HG03565 (cell line): ENCODE measurements at regions not wholly inside any gene's neighbourhood (a gene's known extent, or its start where the extent isn't known, plus 50 kb on each side); places are given as distances from the start of the nearest gene placed in this dataset.

ENCODE experiments used
- ATAC-seq: cut with Tn5 transposase; IDR thresholded peaks from one replicate; pipeline ENCODE4 v1.9.1; 2021; ENCODE audit warnings: mild to moderate bottlenecking, moderate library complexity; ENCODE audit not compliant: unreplicated experiment

DNA sequence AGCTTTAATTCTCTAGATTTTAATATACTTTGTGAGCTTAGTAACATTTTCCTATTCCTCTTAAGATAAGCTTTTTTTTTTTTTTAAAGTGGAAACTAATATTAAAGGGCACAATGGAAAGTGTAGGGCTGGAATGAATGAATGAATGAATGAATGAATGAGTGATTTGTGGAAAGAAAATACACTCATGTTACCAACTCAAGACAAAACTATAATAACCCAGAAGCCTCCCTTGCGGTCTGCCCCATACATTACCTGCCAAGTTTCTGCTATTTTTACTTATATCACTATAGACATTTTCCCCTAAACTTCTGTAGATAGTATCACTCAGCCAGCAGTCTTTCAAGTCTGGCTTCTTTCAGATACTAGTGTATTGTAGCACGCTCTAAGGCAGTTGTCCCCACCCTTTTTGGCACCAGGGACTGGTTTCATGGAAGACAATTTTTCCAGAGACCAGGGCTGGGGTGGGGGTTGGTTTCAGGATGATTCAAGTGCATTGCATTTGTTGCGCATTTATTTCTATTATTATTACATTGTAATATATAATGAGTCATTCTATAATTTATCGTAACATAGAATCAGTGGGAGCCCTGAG lies 932.2 kb downstream of the TBC1D22A start:
- no peak for ATAC-seq

DNA sequence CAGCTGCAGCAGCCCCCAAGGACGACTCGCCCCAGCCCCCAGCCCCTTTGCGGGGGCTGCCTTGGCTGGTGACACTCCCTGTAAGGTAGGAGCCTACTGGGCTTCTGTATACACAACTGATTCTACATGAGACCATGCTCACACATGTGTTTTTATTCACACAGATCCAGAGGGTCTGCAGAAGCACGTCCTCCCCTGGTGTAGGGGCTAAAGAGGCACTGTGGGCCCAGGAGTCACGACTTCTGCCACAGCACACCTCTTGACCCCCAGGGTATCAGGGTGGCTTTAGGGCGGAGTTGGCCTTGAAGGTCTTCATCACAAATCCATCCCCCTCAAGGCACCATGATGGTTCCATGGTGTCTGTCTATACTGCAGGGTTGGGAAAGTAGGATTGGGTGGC lies 931.2 kb downstream of the TBC1D22A start:
- no peak for ATAC-seq

DNA sequence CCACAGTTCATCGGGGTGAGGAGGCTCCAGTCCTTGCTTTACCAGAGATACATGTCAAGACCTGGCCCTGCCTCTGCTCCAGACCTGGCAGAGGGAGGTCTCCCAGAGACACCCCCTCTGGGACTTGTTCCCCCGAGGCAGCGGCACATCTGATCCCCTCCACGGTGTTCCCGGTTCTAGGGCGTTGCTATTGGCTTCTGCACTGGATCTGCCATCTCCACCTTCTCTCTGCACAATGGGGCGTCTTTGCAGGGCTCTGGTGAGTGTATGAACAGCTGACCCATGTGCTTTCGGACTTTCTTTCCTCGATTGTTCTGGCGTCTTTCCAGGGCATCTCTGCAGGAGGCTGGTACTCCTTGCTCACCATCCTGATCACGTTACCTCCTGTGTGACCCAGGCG lies 930.4 kb downstream of the TBC1D22A start:
- ATAC-seq = no peak

DNA sequence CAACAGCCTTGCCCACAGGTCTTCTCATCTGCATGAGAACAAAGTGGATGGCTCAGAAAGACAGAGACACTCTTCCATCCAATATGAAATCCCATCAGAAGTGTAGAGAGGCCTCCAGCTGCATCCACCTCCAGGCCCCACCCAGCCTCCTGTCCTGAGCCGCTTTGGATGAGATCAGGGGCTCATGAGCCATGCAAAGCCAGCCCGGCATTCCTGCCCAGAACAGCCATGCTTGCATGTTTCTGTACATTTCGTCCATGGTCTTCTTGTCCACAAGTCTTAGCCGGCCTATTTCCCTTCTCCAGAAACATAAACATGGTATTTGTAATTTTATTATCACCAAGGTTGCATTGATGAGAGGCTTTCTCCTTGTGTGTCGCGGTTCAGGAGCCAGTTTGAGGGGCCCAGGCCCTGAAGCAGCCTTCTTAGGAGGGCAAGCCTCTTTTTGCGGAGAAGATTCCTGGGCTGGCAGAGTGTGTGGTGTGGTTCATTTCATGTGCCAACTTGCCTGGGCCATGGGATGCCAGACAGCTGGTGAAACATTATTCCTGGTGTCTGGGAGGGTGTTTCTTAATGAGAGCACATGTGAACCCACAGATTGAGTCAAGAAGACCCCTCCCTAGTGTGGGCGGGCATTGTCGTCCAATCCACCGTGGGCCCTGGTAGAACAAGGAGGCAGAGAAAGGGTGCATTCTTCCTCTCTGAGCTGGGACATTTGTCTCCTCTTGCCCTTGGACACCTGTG lies 928.9 kb downstream of the TBC1D22A start:
- no peak for ATAC-seq

DNA sequence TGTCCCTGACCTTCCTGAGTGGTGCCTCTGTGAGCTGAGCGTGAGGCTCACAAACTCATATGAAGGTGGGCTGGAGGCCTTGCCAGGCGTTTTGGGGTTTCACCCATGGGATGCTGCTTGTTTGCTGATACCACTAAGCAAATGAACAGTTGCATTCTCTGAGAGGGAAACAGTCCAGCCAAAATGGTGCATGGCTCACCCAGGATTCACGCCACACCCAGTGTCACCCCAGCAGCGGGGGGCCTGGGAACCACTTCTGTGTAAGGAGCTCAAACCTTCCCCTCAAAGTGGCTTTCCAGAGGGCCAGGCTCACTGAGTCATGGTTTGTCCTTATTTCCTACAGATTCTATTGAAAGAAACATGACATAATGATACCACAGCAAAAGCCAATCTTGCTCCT lies 928.1 kb downstream of the TBC1D22A start:
- no peak for ATAC-seq

DNA sequence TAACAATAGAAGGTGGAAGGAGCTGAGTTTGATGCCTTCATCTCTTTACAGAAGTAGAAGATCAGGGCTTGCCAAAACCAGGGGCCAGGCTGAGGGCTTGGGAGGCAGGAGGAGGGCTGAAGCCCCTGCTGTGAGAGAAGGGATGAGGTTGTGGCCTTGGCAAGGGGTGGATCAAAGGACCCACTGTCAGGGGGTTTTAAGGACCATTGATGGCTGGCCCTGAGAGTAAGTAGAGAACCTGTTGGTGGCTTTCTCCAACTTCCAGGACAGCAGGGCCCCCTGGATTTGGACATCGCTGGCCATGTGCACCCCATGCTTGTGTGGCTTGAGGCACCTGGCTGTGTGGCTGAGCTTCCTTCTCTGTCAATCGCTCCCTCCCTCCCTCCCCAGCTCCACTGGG lies 927.7 kb downstream of the TBC1D22A start:
- ATAC-seq = no peak

DNA sequence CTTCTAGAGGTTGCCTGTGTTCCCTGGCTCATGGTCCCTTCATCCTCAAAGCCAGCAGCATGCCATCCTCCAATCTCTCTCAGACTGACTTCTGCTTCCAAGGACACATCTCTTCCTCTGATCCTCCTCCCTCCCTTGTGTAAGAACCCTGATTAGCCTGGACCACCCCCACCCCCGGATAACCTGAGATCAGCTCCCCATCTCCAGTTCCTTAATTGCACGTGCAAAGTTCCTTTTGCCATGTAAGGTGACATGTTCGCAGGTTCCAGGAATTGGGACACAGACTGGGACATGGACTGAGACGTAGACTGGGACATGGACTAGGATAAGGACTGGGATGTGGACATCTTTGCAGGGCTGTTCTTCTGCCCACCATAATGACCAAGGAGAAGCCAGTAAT lies 925.3 kb downstream of the TBC1D22A start:
- no peak for ATAC-seq

DNA sequence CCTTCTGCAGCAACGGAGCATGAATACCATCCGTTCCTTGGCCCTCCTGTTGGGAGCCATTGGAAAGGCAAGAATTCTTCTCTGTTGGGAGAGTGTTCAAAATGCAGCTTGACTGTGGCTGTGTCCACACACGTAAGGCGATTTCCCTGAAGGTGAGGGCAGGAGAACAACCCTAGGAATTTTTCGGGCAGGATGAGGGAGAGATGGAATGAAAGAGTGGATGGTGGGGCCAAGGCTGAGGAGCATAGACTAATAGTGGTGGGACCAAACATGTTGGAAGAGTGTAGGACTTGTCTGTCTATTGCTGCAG lies 924.9 kb downstream of the TBC1D22A start:
- ATAC-seq = no peak

DNA sequence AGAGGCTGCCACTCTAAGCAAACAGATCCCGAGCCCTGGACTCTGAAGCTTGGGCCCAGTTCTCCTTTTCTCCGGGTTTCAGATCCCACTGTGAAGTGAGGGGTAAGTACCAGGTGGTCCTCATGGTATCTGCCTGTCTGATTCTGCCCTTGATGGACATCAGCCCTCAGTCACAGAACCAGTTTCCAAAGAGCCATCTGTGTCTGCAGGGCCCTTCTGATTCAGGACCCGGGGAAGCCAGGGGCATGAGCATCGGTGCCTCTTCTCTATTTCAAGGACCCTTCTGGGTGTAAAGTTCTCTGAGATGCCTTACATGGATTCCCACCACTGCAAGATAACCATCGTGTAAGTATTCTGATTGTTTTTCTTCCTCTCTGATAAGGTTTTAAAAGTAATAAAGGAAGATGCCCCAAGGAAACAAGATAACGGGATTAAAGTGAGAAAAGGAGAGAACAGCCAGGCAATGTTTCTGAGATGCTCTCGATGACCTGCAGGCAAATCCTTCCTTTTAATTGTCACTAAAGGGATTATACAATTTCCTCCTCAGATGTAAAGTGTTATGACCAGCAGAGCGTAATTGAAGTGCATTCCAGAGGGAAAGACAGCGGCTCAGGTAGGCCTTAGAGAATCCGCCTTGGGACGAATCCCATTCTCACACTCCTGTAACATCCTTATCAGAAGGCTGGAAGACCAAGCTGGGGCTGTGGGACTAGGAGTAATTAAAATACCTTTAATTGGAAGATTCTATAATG lies 924.3 kb downstream of the TBC1D22A start:
- ATAC-seq = no peak

DNA sequence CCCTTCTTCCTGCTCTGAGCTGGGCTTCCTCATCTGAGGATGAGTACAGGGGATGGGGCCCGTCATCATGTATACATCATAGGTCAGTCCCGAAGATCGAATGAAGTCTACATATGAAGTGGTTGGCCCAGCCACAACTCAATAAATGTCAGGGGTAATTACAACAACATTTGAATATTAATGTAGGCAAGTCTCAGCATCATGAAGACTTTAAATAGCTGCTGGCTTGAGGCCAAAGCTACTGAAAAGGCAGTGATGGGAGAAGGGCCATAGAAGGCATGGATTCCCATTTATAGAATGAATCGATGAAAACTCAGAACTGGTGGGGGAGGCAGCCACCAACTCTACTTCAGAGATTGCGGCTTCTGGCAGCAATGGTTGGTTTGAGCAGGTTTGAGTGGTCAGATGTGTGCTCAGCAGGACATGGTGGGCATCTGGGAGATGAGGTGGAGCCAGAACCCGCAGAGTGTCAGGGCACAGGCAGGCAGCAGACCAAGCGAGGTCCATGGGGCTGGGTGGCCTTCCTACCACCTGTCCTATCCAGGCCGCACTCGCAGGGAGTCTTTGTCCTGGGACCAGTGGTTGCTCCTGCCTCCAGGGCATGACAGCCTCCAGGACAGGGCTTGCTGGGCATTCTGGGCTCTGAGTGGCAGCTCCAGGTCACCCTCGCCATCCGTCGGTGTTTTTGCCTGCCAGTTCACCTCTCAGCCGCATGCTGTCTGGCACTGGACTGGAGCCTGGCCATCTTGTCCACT lies 919.1 kb downstream of the TBC1D22A start:
- ATAC-seq = no peak

DNA sequence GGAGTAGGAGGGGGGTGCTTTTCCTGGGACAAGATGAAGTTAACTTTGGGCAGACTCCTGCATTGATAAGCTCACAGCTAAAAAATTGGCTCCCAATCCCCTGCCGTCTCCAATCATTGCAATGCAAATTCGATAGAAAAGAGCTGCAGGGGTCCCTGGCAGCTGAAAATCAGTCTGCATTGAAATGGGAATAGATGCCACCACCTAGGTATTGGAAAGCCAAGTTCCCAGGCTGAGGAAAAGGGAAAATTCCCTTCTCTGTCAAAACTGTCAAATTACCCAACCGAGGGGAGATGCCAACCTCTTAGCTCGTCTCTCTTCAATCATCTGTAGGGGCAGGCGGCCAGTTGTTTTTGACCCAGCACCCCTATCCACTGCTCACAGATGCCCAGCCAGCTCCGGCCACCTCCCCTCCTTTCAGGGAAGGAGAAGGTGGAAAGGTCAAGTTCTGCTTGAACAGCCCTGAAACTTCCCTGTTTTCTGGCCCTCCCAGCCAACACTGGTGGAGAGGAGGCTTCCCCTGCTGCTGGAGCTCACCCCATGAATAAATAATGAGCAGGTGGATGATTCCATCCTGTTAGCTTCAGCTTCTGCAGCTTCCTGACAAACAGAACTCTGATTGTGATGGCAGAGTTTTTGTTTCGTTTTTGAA lies 916.3 kb downstream of the TBC1D22A start:
- ATAC-seq = no peak

DNA sequence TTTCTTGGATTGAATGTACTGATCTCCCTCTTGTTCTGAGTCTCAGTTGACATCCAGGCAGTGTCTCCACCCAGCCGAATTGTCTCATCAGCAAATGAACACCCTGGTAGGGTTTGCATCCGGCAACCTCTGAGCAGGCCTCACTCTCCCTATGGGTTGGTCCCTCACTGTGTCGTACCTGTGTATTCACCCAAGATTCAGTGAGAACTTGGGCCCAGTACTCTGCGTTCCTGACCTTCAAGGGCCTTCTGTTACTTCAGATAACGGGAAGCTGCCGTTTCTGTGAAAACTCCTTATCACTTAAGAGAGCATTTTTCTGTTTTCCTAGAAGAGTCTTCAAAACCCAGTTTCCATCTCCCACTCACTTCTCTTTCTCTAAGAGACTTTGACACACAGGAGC lies 915.6 kb downstream of the TBC1D22A start:
- no peak for ATAC-seq

DNA sequence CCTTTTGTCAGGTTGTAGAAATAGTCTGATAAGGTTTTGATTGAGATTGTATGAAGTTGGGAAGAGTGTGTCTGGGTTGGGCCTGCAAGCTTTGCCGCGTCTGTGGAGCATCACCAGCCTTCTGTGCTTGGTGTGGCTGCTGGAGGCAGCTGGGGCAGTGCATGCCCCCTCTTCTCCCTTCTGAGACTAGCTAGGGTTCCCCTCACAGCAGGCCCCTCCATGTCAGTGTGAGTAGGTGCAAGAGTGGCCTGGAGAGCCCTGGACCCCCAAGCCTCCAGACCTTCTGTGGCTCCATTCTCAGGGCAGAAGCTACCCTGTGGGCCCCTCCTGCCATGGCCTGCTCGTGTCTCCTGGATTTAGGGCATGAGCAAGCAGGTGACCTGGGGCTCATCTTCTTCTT lies 914.2 kb downstream of the TBC1D22A start:
- ATAC-seq = no peak

DNA sequence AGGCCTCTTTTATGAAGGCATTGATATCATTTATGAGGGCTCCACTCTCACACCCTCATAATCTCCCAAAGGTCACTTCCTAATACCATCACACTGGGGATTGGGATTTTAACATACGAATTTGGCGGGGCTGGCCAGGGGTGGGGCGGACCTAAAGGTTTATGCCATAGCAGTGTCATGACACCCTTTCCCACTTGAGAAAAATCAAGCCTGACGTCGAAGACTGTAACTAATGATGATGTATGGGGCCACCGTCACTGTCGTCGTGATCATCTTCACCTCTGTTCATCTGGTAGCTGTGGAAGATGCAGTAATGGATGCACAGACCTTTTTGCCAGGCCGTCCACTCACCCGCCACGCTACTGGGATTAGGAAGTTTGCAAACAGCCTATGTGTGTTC lies 912.1 kb downstream of the TBC1D22A start:
- no peak for ATAC-seq

DNA sequence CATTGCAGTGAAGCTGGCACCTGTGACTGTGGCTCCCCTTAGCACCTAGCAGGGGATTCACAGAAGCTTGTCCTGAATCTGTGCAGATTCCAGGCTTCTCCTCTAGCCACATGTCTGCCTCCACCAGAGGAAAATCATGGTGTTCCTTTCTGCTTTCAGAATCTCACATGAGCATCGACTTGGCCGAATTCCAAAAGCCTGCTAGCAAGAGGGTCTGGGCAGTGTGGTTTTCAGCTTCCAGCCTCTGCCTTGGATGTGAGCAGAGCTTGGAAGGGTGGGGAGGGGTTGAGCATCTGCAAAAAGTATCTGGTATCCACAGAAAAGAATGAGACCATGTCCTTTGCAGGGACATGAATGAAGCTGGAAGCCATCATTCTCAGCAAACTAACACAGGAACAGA lies 911.1 kb downstream of the TBC1D22A start:
- ATAC-seq = no peak

DNA sequence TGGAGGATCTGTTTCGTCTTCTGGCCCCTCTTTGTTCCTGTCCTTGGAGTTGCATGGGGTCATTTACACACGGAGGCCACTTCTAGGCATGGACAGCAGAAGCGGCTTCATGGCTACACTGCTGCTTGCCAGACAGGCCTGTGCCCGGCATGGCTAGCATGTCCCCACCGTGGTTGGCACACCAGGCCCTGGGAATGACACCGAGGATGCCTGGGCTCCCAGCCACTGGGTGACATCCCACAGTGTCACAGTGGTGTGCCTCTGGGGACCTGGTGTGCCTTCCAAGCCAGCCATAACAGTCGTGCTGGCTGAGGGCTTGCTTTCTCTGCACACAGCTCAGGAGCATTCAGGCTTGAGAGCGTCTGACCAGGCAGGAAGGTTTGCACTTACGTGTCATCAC lies 910.1 kb downstream of the TBC1D22A start:
- ATAC-seq = no peak

DNA sequence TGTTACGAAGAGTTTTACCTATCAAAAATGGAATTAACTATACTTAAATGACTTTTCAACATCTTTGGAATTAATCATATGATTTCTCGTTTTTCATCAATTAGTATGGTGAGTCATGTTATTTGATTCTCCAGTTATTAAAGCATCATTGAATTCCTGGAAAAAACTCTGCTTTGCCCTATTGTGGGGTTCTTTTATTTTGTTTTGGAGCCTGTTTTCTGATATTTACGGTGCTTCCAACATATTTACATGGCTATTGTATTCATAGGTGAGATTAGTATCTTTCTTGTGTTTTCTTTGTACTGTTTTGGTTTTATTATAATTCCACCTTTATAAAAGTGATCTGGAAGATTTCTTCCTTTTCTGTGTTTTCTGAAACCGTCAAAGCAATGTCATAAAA lies 902.7 kb downstream of the TBC1D22A start:
- no peak for ATAC-seq

DNA sequence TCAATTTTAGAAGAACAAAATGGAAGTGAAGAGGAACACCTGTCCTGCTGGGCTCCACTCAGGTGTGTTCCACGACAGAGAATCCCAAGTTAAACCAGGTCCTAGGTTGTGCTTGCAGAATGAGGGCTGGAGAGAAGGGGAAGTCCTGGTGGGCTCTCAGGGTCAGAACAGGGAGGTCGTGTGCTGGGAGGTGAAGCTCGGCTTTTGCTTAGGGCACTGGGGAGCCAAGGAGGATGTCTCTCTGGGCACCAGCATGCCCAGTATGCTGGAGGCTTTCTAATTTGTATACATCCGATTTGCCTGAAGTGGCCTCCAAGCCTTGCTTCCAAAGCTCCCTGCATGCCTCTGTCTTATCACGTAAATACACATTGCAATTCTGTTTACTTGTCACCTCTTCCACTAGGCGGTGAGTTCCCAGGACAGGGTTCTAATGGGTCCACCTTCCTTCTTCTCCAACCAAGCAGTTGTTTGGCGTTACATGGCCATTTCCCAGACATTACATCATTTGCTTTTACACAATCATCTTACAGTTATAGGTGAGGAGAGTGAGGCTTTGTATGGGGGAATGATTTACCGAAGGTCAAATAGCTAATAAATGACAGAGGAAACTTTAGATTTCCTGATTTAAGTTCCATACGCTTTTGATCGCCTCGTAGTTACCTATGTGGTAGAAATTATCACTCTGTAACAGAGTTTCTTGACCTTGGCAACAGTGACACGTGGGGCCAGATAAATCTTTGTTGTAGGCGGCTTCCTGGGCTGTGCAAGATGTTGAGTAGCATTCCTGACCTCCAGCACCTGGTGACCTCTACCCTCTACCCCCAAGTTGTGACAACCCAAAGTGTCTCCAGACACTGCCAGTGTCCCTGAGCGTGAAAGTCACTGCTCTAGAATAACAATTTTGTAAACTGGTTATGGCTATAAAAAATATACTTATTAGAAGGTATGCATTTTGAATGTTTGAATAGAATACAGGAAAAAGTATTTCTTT lies 901.5 kb downstream of the TBC1D22A start:
- no peak for ATAC-seq

DNA sequence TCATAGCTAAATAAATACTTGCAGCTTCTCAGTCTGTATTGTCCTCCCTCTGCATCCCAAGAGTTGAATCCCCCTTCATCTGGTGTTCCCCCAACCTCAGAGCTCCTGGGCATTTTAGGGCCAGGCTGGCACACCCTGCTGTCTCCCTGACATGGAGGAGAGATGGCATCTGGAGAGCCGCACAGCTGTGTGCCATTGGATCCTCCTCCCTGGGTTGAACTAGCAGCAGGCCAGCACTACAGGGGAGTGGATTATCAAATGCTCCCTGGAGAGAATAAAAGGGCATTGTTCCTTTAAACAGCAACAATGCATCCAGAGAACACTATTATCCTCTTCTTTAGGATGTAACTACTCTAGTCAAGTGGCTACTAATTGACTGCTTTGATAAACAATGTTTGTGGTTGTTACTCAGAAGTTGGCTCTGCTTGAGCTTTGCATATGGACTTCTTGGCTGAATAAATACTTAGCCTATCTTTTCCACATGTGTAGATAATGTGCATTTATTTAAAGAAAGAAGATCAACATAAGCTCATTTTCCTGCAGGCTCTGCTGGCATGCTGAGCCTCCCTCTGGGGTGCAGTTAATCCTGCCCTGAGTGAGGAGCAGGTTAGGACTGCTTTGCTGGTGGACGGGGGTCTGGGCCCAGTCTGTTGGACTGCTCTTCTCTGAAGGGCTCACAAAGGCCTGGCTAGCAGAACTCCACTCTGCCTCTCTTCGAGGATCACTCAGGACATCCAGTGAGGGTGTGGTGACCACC lies 897.2 kb downstream of the TBC1D22A start:
- no peak for ATAC-seq
